CD4-positive, alpha-beta T cell treated with Interferon alpha-2 for 1 hour (primary cell): ENCODE measurements at regions not wholly inside any gene's neighbourhood (a gene's known extent, or its start where the extent isn't known, plus 50 kb on each side); places are given as distances from the start of the nearest gene placed in this dataset.
"Not testable (repeated sequence)": the region's sequence is repeated elsewhere in the genome, so short reads cannot be mapped to it uniquely, and the experiment has no call there.

Source experiments
- DNase-seq, 2 donors: peaks; one replicate each; pipeline ENCODE4 v3.0.0-alpha.2; 2020 to 2022

DNA sequence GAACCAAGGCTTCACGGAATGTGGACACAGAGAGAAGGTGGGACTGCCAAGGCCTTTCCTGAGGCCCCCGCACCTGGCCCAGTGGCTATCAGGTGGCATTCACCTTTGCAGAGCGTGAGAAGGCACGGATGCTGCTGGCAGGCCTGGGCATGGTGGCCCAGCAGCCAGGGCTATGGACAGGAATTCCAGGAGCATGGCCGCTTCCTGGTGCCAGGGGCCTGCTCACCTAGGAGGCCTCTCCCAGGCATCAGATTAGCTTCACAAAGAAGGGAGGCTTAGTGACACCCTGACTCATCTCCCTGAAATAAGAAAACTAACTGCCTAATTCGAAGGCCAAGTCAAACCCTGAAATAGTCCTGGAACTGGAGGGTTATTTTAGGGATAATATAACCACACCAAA is 155.8 kb downstream of the TEX29 start:
- no peak for DNase-seq

DNA sequence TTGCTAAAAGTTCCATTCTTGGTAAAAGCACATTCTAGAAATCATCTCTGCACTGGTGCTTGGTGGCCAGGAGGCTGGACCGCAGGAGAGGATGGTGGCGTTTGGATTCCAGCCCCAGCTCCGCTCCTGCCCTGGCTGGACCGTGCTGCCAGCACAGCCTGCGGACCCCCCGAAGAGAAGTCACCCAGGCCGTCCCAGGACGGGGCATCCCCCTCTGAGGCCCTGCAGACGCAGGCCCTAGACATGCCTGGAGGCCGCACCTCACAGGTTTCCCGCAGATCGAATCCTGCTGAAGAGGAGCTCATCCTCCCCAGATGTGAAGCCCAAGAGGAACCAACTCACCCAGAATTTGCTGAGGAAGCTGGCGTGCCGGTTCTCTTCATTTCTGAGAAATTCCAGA is 159.0 kb downstream of the TEX29 start:
- no peak for DNase-seq

DNA sequence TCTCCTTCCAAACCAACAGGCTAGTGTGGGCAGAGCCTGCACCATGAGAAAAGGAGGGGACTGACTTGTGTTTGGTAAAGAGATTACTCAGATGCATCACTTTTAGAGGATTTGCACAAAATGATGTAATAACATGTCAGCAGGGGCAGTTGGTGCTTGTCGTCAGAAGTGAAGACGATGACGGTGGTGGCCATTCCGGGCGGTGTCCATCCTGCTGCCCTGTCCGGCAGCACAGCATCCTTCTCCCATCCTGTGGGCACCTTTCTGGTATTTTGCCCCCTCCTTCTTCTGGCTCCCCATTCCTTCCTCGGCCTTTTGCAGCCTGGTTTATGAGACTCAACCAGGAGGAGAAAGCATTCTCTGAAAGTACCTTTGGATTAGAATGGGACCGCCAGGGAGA is 160.1 kb downstream of the TEX29 start:
- no peak for DNase-seq

DNA sequence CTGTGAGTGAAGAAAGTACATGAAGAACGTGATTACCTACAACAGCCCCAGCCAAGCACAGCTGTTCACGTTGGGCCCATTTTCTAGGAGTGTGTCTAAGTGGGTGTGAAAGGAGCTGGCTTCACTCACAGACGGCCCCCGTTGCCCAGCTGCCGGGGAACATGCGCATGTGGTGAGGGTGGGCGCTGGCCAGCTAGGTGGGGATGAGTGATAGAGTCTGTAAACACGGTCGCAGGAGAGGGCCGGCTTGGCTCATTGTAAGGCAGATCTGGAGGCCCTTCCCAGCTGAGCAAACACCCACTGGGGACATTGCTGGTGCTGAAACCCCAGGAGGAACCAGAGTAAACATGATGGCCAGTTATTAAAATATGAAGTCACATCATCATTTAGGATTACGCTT is 160.5 kb downstream of the TEX29 start:
- no peak for DNase-seq

DNA sequence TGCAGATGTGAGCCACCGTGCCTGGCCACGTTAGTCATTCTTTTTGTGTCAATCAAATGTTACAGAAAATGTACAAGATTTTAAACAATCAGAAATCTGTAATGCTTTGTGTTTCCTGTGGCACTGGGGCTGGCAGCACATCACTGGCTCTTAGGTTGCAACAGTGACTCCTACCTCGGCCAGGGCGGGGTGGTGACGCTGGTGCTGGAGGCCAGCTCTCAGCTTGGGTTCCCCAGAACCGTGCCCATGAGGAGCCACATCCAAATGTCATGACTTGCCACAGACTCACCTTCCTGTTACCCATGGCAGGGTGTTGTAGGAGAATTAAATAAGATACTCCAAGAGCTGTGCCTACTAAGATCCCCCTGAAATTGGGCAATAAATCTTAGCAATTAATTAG is 161.7 kb downstream of the TEX29 start:
- DNase-seq: no peak

DNA sequence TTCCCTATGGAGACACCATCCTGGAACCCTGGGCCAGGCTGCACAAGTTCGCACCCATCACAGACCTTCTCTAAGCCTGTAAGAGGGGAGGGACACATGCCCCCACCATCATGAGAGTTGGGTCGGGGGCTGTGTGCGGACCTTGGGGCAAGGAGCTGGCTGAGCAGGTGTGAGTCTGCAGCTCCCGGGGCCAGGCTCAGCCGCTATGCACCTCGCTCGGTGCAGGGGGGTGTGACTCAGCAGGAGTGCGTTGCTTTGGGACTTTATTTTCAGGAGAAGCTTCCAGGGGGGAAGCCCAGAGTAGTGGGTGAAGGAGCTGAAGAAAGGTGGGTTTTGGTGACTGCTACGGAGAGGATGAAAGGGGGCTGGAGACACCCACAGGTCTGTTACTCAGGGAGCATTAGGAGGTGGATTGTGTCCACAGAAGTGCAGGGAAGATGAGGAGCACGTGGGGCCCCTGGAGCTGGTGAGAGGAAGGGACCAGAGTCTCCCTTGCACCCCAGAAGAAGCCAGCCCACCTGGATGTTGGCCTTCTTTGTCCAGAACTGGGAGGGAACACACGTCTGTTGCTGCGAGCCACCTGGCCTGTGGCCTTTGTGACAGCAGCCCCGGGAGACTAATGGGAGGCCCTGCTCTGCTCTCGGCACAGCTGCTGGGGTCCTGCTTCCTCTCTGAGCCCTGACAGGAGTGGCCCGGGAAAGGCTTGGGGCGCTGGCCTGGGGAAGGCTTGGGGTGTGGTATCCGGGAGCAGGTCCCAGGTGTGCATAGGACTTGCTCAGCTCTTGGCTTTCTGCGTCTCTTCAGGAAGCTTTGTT is 162.6 kb downstream of the TEX29 start:
- no peak for DNase-seq

DNA sequence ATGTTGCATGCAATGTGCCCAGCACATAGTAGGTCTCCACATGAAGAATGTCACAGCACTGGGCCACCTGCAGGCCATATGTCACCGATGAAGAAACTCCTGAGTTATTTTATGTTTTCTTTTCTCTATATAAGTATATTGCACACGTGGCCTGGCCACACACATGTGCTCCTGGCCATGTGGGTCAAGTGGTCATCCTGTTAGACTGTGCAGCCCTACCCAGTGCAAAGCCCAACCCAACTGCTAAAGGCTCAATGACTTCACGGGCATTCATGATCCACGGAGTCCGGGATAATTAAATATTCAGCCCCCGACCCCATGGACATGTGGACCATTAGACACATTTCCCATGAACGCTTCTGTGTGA is 163.2 kb downstream of the TEX29 start:
- no peak for DNase-seq

DNA sequence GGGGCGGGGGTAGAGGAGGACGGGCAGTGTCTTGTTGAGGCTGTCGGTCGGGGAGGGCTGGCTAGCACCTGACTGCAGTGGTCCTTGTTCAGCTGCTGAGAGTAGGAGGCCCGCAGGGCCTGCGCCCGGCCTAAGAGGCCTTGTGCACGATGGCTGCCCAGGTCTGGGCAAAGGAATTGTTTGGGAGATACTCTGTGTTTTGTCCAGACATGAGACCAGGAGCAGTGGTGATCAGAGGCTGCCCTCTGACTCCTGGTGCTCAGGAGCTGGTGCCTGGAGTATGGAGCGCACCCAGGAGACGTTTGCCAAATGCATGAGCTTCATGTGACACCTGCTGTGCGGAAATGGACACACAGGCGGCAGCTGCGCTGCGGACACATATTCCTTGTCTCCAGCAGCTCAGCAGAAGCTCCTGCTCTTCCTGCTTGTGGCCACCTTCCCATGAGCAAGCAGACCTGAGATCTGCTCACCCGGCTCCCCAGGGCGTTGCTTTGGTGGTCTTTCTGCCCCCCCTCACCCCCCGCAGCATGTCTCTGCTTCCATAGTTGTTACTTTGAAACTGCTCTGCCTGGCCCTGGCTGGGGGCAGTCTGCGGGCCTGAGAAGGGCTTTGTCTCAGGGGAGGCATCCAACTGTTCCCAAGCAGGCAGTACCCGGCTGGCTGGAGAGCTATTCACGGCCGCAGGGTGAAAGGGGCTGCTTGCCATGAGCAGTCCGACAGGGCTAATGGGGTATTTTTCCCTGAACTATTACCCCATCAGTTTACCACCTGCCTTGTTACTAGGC is 163.9 kb downstream of the TEX29 start:
- DNase-seq: no peak

DNA sequence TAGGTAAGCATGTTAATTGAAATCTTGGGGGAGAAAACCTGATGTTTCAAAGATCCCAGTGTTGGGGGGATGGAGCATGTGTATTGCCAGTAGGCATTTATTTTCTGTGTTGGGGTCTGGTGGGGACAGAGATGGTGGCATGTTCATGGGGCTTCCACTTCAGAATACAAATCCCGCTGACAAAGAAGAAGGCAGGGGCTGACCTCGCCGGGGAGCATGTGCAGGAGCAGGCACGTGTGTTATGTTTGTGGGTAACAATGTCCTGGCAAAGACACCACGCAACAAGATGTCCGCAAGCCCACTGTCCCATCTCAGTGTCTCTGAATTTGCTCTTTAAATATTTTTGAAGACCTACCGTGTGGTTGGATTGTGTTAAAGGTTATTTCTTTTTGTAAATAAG is 164.5 kb downstream of the TEX29 start:
- no peak for DNase-seq

DNA sequence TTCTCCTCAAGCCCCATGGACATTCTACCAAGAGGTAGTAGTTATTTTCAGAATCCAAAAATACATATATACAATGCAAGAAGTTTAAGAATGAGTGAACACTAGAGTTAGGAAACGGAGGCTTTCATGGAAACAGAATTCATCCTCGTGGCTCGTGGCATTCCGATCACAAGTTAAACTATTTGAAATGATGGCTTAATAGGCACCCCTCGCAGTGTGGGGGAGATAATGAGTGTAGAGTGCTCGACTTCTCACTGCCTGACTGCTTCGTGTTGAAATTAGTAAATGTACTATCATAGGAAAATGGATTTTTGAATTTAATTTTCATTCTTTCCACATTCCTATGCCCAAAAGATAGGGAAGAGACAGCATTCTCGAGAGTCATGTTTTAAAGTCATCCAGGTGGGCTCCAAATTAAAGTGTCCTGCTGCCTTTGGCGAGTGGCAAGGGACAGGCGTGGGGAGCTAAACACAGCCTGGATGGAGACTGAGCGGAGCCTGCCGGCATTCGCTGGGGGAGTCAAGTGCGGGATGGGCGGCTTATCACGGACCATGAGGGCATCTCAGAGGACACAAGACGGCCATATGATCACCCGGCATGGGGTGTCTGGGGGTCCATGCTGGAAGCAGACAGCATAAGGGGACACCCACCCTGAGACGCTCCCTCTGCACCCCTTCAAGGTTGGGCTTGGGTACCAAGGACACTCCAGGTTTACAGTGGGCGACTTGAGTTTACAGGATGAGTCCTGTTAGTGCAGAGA is 165.2 kb downstream of the TEX29 start:
- DNase-seq: no peak

DNA sequence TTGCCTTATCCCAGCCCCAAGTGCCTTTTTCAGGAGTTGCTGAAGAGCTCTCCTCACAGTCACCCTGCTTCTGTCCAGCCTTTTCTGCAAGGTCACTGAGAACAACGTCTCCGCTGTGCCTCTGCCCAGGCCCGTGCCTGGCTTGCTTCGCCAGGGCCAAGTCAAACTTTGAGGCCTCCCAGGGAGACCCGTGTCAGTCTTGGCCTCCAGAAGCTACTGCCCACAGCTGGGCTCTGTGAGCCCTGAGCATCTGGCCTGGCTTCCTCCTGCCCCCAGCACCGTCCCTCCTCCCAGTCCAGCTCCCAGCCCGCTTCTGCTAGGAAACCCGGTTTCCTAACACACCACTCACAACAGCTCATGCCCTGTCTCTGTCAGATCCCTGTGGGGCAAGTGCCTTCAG is 165.9 kb downstream of the TEX29 start:
- no peak for DNase-seq

DNA sequence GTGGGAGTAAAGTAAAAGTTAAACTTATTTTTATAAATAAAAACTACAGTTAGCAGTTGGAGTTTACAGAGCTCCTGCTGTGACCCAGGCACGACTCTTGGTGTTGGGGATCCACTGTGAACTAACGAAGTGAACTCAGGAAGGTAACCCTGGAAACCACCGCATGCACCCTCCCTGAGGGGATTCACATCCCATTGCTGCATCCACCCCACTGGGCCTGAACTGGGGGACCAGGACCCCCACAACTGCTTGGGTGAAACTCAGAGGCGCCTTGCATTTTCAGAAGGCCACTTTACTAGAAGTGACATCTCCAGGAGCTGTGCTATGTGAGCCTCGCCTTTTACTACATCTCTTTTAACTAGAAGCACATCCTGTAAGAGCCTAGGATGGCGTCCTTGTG is 166.4 kb downstream of the TEX29 start:
- no peak for DNase-seq

DNA sequence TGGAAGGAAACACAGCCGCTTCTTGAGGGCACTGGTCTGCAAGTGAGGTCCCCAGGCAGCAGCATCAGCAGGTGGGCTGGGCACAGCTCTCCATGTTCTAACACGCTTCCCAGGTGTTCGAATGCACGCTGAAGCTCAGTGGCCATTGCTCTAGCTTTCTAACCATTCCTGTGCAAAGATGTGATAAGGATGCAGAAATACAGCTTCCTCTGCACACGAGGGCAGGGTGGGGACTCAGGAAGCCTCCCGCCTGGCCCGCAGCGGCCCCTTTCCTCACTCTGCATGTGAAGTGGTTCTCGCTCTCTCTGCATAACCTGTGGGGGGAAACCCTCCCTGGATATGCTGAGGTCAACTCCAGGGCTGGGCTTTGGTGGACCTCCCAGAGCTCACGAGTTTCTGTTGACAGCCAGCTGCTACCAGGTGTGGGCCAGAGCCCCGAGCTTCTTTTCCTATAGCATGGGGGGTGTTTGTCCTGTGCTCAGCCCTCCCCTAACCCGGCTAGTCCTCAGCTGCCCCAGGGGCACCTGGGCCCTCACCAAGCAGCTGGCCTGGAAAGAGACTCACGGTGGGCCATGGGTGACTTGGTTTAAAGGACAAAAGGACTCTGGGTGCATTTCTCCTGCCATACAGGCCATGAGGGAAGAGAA is 168.2 kb downstream of the TEX29 start:
- no peak for DNase-seq

DNA sequence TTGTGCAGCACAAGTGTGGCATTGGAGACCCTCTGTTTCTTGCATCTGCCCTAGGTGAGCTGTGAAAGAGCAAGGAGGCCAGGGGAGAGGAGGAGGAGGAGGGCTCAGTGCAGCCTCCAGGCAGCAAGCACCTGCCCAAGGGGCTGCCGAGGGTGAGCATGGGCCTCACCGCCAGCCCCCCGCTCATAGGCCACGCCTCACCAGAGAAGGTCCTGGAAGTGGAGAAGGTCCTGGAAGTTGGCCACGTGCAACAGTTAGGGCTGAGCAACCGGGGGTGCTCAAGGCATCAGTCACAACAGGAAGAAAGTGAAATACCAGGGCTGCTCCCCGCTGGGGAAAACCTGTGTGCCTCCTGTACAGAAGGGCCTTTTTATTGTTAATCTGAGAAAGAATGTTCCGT is 168.9 kb downstream of the TEX29 start:
- no peak for DNase-seq

DNA sequence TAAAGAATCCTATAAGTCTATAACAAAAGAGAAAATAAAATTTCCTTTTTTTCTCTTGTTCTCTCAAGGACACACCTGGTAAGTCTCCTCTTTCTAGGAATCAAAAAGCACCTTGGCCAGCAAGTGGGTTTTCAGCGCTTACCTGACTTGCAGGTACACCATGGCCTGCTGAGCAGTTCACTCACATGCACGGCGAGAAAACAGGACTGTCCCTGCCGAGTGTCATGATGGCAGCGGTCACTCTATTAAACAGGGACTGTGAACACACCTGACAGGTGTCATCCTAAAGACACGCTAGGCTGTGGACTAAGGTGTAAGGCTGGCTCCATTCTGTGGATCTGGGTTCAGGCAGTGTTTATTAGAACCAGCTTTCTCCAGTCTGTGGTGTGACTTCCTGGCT is 170.2 kb downstream of the TEX29 start:
- DNase-seq: no peak

DNA sequence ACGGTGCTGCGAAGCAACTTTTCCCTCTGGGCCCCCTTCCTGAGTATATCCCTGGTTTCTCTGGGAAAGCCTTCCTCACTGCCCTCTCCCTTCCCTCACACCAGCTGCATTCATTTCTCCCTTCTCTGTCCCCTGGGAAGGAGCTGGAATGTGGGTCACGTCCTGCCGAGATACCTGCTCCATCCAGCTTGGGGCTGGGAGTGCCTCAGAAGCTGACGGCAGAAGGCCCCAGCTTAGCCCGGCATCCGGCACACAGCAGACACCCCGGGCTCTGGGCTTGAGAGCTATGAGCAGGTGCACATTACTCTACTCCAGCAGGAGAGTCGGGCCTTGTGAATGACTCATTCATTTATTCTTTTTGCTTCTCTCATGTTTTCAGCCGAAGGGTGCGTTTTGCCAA is 170.6 kb downstream of the TEX29 start:
- DNase-seq: no peak

DNA sequence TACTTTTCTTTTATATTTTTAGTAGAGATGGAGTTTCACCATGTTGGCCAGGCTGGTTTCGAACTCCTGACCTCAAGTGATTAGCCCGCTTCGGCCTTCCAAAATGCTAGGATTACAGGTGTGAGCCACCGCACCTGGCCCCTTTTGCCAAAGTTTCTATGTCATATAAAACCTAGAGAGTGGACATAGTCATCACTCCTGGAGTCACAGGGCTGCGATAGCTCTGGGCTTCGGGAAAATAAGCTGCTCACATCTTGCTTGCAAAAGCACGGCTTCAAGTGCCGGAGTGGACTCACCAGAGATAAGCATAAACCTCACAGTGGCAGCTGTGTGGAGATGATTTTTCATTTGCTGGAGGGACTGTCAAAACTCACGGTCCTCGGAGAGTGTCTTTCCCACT is 171.2 kb downstream of the TEX29 start:
- DNase-seq: no peak

DNA sequence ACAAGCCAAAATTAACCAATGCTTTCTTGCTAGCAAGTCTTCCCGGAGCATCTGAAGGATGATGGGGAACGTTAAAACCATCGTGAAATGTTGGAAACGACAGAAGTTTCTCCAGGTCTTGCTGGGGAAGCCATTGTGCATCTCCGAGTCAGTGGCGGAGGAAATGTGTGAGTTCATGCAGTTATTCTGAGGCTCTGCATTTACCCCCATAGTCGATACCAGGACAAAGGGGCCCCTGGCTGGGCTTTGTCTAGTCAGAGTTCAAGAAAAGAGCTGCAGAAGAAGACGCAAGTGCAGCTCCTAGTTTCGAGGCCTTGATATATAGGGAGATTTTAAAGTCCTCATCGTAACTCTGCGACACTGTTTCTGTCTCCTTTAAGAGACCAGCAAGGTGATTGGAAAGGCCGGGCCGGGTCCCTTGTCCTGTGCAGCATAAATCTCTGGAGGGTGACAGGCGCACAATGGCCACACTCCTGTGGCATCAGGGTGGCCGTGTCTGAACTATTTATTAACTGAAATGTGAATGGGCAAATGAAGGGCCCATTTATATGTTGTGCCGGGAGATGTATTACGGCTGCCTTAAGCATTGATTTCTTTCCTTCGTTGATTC is 172.0 kb downstream of the TEX29 start:
- DNase-seq: no peak

DNA sequence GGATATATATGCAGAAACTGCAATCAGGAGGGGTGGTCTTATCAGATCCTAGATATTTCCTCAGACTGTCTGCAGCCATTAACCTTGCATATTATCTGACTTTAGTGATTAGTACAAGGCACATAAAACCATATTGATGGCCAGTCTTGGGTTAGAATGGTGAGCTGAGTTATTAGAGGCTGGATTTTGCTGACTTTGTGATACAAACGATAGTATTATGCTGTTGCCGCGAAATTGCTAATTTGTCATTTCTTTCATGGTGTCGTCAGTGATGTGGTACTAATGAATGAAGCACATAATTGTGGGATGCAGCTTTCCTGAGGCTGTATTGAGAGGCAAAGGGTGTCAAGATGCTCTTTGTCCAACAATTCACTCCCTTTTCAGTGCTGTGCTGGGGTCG is 172.5 kb downstream of the TEX29 start:
- no peak for DNase-seq

DNA sequence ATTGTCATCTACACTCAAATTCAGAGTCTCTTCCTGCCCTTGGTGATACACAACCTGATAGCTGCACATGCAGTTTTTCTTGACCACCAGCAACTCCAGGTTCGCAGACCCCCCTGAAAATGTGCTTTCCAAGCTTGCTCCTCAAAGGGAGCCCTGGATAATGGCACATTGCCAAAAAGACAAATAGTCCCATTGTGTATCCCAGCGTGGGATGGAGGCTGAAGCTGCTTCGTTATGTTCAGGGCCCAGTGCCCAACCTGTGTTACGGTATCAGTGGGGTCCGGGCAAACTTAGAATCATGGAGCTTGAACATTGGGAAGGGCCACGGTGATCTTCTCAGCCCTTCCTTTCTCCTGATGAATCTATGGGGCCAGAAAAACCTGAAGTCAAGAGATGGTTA is 173.0 kb downstream of the TEX29 start:
- DNase-seq: no peak

DNA sequence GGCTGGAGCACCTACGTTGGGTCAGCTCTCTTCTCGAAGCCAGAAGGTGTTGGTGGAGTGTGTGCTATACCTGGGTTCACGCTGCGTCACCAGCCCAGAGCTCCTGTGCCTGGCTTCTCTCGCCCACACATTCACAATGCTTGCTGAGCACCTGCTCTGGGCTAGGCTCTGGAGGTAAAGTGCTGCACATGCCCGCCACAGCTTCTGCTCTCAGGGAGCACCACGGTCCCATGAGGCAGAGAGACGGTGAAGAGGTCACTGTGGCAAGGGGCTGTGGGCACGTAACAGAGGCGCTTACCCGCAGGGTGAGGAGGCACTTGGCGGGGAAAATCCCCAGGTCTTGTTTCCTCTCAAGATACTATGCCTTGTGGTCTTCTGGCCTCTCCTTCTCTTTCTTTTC is 174.2 kb downstream of the TEX29 start:
- DNase-seq: no peak

DNA sequence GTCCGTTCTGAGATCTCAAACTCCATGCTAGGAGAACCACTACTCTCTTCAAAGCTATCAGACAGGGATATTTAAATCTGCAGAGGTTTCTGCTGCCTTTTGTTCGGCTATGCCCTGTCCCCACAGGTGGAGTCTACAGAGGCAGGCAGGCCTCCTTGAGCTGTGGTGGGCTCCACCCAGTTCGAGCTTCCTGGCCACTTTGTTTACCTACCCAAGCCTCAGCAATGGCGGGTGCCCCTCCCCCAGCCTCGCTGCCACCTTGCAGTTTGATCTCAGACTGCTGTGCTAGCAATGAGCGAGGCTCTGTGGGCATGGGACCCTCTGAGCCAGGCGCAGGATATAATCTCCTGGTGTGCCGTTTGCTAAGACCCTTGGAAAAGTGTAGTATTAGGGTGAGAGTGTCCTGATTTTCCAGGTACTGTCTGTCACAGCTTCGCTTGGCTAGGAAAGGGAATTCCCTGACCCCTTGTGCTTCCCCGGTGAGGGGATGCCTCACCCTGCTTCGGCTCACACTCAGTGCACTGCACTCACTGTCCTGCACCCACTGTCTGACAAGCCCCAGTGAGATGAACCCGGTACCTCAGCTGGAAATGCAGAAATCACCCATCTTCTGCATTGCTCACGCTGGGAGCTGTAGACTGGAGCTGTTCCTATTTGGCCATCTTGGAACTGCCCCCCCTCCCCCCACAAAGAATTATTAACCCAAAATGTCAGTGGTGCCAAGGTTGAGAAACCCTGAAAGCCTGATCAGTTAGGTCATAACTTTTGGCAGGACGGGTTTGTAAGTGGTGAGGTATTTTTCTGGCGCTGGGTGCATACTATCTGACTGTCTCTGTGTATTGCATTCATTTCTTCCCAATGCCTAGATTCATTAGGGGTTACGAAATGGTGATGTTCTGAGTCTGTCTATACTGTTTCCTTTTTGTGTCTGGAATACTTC is 181.4 kb downstream of the TEX29 start:
- not testable (repeated sequence) for DNase-seq
